Rectal smooth muscle tissue (tissue), 1 donor: ENCODE measurements at regions not wholly inside any gene's neighbourhood (a gene's known extent, or its start where the extent isn't known, plus 50 kb on each side); places are given as distances from the start of the nearest gene placed in this dataset.
"Not testable (repeated sequence)": the region's sequence is repeated elsewhere in the genome, so short reads cannot be mapped to it uniquely, and the experiment has no call there.

Source experiments
- H3K27ac ChIP-seq: one replicate; pipeline ENCODE4 v1.7.0; 2013; ENCODE audit warnings: low read depth, low read length, inconsistent platforms
- H3K27me3 ChIP-seq: one replicate; pipeline ENCODE4 v1.7.0; 2013; ENCODE audit warnings: low read length; ENCODE audit not compliant: control insufficient read depth, insufficient read depth
- H3K36me3 ChIP-seq: one replicate; pipeline ENCODE4 v1.7.0; 2013; ENCODE audit warnings: low read length; ENCODE audit not compliant: control insufficient read depth, insufficient read depth
- H3K4me1 ChIP-seq: one replicate; pipeline ENCODE4 v1.7.0; 2013; ENCODE audit warnings: low read length; ENCODE audit not compliant: control insufficient read depth, insufficient read depth
- H3K4me3 ChIP-seq: one replicate; pipeline ENCODE4 v1.7.0; 2013; ENCODE audit warnings: low read length
- H3K9ac ChIP-seq: one replicate; pipeline ENCODE4 v1.7.0; 2013; ENCODE audit warnings: low read length

DNA sequence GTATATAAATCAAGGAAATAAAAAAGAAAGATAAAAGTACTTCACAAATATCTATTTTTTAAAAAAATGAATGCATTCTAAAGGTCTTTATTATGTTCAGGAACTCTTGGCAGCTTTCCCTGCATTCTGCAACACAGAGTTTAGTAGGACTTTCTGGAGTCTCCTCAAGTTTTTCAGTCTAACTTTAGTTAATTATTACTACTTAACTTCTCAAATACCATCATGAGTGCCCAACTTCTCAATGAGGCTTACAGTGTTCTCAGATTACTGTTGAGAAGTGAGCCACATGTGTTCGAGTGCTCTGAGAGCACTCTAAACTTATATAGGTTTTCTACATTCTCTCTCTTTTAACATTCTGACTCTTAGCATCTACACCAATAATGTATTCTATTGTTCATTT is 1852.9 kb upstream of the PCDH10 start:
- no peak overlapping the region for H3K9ac ChIP-seq
- no peaks in the 10 kb centered on the region for H3K4me1 ChIP-seq
- H3K4me3 ChIP-seq: no peak overlapping the region
- H3K27me3 ChIP-seq: no peaks in the 10 kb centered on the region
- no peak overlapping the region for H3K27ac ChIP-seq
- no peaks in the 10 kb centered on the region for H3K36me3 ChIP-seq

DNA sequence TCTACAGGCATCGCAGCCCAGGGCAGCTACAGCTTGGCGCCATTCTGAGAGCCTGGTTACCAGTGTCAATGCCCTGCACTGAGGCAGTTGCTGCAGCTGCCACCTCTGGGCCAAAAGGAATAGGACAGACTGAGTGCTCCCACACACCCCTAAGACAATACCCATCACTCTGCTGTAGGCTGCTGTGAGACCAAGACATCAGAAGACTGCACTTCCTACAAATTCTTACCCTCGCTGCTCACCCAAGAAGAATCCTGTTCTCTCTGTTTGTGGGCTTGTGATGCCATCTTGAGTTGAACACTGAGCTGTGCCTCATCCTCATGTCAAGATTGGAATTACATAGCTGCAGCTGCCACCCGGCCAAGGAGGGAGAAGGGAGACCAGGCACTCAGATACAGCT is 1847.0 kb upstream of the PCDH10 start:
- H3K27ac ChIP-seq: no peak overlapping the region
- H3K27me3 ChIP-seq: no peaks in the 10 kb centered on the region
- H3K36me3 ChIP-seq: no peaks in the 10 kb centered on the region

DNA sequence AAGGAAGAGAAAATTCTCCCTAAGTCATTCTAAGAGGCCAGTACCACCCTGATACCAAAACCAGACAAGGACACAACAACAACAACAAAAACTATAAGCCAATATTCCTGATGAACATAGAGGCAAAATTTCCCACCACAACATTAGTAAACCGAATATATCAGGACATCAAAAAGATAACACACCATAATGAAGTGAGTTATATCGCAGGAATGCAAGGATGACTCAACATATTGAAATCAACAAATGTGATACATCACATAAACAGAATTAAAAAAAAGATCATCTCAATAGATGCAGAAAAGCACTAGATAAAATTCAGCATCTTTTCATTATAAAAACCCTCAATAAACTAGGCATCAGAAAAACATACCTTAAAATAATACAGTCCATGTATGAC is 1844.4 kb upstream of the PCDH10 start:
- Histone ChIP-seq H3K4me1 (no peaks in the 10 kb centered on the region), H3K36me3 (no peaks in the 10 kb centered on the region), H3K27me3 (no peaks in the 10 kb centered on the region), H3K9ac (no peak overlapping the region), H3K27ac (no peak overlapping the region), H3K4me3 (no peak overlapping the region)

More for the DNA sequence above, 1847.0 kb upstream of the PCDH10 start:
- Histone ChIP-seq H3K4me1 (no peaks in the 10 kb centered on the region), H3K9ac (no peak overlapping the region), H3K4me3 (no peak overlapping the region)

DNA sequence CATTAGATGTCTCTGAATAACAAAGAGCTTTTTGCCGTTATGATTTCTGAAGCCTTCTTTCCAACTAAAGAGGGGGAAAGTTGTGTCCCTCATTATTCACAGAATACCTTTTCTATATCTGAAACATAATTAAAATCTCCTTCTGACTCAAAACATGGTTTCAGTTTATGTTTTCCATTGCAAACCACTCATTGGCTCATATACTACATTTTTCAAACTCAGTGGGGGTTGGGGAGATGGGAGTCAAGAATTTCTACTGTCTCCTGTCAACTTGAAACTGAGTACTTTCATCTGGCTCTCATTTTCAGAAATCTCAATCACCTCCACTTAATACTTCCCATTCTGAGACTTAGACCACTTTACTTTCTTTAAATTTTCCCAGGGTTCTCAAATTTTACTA is 1839.5 kb upstream of the PCDH10 start:
- Histone ChIP-seq H3K4me3 (no peak overlapping the region), H3K27ac (no peak overlapping the region), H3K4me1 (no peaks in the 10 kb centered on the region), H3K27me3 (no peaks in the 10 kb centered on the region), H3K36me3 (no peaks in the 10 kb centered on the region), H3K9ac (no peak overlapping the region)

DNA sequence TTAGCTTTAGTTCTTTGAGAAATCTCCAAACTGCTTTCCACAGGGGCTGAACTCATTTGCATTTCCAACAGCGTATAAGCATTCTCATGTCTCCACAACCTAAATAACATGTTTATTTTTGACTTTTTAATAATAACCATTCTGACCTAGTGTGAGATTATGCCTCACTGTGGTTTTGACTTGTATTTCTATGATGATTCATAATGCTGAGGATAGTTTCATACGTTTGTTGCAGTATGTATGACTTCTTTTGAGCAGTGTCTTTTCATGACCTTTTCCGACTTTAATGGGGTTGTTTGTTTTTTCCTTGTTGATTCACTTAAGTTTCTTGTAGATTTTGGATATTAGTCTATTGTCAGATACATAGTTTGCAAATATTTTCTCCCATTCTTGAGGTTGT is 1833.0 kb upstream of the PCDH10 start:
- Histone ChIP-seq H3K36me3 (no peaks in the 10 kb centered on the region), H3K27ac (no peak overlapping the region), H3K27me3 (no peaks in the 10 kb centered on the region), H3K9ac (no peak overlapping the region), H3K4me3 (no peak overlapping the region), H3K4me1 (no peaks in the 10 kb centered on the region)

DNA sequence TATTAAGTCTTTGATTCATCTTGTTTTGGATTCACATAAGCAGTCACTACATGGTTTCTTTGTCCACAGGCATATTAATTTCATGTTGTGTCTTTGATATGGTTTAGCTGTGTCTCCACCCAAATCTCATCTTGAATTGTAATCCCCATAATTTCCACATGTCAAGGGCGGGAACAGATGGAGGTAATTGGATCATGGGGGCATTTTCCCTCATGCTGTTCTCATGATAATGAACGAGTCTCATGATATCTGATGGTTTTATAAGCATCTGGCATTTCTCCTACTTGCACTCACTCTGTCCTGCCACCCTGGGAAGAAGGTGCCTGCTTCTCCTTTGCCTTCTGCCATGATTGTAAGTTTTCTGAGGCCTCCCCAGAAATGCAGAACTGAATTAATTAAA is 1811.2 kb upstream of the PCDH10 start:
- H3K27me3 ChIP-seq: no peaks in the 10 kb centered on the region
- H3K9ac ChIP-seq: no peak overlapping the region
- H3K4me1 ChIP-seq: no peaks in the 10 kb centered on the region
- no peaks in the 10 kb centered on the region for H3K36me3 ChIP-seq
- H3K4me3 ChIP-seq: no peak overlapping the region
- H3K27ac ChIP-seq: no peak overlapping the region

DNA sequence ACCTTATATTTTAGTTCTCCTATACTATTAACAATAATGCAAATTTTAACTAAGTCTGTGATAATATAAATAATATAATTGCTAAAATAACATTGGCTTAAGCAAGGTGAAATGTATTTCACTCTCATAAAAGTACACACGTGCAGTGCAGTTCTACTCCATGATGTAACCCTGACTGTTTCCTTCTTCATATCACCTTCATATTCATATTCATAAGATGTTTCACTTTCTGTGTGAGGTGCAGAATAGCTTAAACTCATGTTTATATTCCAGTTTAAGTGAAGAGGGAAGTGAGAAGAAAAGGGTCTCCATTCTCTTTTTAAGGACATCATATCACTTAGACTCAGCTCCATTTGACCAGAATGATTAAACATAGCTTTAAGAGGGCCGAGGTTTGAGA is 1810.0 kb upstream of the PCDH10 start:
- no peak overlapping the region for H3K4me3 ChIP-seq
- no peak overlapping the region for H3K27ac ChIP-seq
- no peaks in the 10 kb centered on the region for H3K27me3 ChIP-seq
- H3K4me1 ChIP-seq: no peaks in the 10 kb centered on the region
- no peak overlapping the region for H3K9ac ChIP-seq
- H3K36me3 ChIP-seq: no peaks in the 10 kb centered on the region

DNA sequence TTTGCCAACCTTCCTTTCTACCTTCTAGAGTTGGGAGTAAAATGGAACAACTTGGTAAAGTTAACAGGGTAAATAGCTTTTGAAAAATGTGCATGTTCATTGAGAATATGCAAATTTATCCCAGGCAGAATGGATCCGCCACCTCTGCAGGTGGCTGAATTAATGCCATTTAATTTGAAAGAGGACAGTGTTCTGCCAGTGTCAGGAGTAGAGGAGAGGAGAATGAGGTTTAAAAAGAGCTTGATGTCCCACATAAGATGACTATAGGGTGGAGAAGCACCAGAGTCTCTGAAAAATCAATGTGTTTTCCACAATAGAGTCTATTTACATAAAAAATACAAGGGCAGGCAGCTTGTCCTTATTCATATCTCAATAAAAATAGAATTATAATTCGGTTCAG is 1804.3 kb upstream of the PCDH10 start:
- no peak overlapping the region for H3K27ac ChIP-seq
- no peak overlapping the region for H3K4me3 ChIP-seq
- H3K4me1 ChIP-seq: no peaks in the 10 kb centered on the region
- H3K9ac ChIP-seq: no peak overlapping the region
- H3K27me3 ChIP-seq: no peaks in the 10 kb centered on the region
- H3K36me3 ChIP-seq: no peaks in the 10 kb centered on the region

DNA sequence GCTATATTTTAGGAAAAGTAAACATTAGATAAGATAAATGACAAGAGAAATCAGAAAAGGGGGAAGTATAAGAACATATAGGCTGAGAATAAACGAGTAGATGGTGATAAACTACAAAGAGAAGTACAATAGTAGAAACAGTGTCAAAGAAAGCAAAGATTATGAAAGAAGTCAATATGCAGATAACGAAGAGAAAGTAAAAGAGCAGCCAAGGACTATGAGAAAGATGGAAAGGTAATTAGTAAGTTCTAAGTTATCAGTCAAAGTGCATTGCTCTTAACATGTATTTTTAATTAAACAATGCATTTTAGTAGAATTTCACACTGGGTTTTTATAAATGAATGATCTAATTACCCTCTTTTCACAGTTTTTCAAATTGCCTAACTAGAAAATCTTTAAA is 1801.3 kb upstream of the PCDH10 start:
- no peaks in the 10 kb centered on the region for H3K36me3 ChIP-seq
- H3K4me3 ChIP-seq: no peak overlapping the region
- H3K27ac ChIP-seq: no peak overlapping the region
- no peaks in the 10 kb centered on the region for H3K27me3 ChIP-seq
- H3K9ac ChIP-seq: no peak overlapping the region
- H3K4me1 ChIP-seq: no peaks in the 10 kb centered on the region

DNA sequence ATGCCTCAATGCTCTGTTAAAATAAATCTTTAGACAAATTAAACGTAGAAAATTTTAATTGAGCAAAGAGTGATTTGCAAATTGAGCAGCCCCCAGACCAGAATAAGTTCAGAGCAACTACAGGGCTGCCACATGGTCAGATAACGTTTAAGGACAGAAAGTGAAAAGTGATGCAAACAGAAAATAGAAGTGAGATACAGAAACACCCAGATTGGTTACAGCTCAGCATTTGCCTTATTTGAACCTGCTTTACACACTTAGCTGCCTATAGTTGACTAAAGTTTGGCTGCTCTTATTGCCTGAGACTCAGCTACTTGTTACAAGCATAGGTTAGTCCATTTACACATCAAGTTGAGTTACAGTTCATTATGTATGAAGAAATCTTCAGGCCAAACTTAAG is 1800.8 kb upstream of the PCDH10 start:
- no peak overlapping the region for H3K27ac ChIP-seq
- no peak overlapping the region for H3K4me3 ChIP-seq
- H3K4me1 ChIP-seq: no peaks in the 10 kb centered on the region
- H3K27me3 ChIP-seq: no peaks in the 10 kb centered on the region
- H3K36me3 ChIP-seq: no peaks in the 10 kb centered on the region
- no peak overlapping the region for H3K9ac ChIP-seq

DNA sequence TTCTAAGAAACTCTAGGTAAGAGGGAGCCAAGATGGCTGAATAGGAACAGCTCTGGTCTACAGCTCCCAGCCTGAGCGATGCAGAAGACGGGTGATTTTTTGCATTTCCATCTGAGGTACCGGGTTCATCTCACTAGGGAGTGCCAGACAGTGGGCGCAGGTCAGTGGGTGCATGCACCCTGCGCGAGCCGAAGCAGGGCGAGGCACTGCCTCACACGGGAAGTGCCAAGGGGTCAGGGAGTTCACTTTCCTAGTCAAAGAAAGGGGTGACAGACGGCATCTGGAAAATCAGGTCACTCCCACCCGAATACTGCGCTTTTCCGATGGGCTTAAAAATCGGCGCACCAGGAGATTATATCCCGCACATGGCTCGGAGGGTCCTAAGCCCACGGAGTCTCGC is 1796.7 kb upstream of the PCDH10 start:
- not testable (repeated sequence) for H3K27me3 ChIP-seq, H3K9ac ChIP-seq, H3K36me3 ChIP-seq, H3K4me3 ChIP-seq, H3K27ac ChIP-seq, H3K4me1 ChIP-seq

DNA sequence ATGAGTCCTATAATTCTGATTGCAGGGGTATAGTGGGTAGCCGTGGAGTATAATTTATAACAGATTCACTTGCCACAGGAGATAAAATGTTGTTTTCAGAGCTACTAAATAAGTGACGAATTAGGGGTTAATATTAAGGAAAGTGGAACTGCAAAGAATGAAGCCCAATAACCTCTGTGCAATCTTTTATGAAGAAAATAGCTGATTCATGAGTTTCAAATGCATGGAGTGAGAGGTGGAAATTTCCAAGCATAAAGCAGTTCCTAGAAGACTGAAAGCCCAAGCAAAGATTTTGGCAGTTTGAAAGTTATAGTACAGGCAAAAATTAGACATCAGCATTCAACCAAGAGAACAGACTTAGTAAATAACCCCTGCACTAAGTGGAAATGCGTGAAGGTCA is 1782.4 kb upstream of the PCDH10 start:
- no peak overlapping the region for H3K9ac ChIP-seq
- no peaks in the 10 kb centered on the region for H3K4me1 ChIP-seq
- no peak overlapping the region for H3K4me3 ChIP-seq
- no peaks in the 10 kb centered on the region for H3K36me3 ChIP-seq
- H3K27ac ChIP-seq: no peak overlapping the region
- no peaks in the 10 kb centered on the region for H3K27me3 ChIP-seq

DNA sequence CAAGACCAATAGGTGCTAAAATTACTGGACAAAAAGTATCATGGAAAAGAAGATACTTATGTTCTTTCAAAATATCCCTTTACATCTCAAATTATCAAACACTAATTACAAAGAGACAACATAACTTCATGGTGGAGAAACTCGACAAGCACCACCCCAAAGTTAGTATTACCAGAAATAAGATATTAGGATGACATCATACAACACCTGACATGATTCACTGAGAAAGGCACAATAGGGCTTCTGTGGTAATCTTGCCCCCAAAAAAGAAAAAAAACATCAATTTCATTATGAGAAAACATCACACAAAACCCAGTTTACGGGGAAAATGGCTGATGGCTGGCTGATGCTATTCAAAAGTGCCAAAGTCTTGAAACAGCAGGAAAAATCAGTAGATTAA is 1781.7 kb upstream of the PCDH10 start:
- Histone ChIP-seq H3K4me3 (no peak overlapping the region), H3K4me1 (no peaks in the 10 kb centered on the region), H3K36me3 (no peaks in the 10 kb centered on the region)

DNA sequence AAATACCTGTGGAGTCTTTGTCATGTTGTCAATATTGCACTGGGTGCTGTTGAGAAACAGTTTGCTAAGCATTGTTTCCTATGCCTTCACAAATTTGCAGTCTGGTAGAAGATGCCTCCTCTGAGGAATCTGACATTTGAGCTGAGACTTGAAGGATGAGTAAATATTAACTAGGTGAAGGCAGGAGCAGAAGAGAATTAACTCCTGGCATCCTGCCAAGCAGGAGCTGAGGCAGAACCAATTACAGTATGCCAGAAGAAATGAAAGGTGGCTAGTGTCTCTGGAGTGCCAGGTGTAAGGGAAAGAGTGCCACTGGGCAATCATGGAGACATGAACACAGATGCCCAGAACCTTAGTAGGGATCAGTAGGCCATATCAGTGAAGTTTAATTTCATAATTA is 1778.2 kb upstream of the PCDH10 start:
- Histone ChIP-seq H3K4me1 (no peaks in the 10 kb centered on the region), H3K36me3 (no peaks in the 10 kb centered on the region), H3K9ac (no peak overlapping the region), H3K27me3 (no peaks in the 10 kb centered on the region), H3K27ac (no peak overlapping the region), H3K4me3 (no peak overlapping the region)

More for the DNA sequence above, 1781.7 kb upstream of the PCDH10 start:
- H3K9ac ChIP-seq: no peak overlapping the region
- H3K27ac ChIP-seq: no peak overlapping the region
- no peaks in the 10 kb centered on the region for H3K27me3 ChIP-seq
